HK-2 (cell line): ENCODE measurements at regions not wholly inside any gene's neighbourhood (a gene's known extent, or its start where the extent isn't known, plus 50 kb on each side); places are given as distances from the start of the nearest gene placed in this dataset.
"Not testable (repeated sequence)": the region's sequence is repeated elsewhere in the genome, so short reads cannot be mapped to it uniquely, and the experiment has no call there.

Experiments
- DNase-seq: peaks from one replicate; pipeline ENCODE4 v3.0.0-alpha.2; 2018; ENCODE audit not compliant: unreplicated experiment

DNA sequence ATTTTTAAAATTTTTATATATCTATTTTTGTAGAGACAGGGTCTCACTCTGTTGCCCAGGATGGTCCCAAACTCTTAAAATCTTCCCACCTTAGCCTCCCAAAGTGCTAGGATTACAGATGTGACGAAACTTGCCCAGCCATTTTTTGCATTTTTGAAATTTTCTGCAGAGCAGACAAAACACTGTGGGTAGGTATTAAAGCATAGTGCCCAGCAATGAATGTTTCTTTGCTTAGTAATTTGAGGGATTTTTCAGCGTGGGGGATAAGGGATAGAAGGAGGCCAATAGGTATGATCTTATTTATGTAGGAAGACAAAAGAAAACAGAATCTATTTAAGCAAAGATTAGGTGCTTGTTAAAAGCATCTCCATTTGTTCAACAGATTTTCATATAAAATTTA is 446.8 kb upstream of the DPH6 start:
- no peak for DNase-seq

DNA sequence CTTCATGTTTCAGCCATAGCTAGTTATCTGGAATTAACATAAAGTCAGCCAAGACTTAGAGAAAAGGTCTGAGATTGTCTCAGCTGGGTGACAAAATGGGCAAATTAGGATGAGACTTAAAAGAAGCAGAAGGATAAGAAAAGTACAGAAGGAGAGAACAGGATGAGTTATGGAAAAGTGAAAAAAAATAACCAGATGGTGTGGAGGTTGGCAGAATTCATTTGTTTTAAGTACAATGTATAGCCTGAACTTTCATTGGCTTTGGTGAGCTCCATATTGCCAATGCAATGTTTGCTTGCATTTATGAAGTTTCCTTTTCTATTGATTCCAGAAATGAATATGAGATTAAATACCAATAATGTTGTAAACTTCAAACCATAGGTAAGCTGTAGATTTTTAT is 447.2 kb upstream of the DPH6 start:
- no peak for DNase-seq

DNA sequence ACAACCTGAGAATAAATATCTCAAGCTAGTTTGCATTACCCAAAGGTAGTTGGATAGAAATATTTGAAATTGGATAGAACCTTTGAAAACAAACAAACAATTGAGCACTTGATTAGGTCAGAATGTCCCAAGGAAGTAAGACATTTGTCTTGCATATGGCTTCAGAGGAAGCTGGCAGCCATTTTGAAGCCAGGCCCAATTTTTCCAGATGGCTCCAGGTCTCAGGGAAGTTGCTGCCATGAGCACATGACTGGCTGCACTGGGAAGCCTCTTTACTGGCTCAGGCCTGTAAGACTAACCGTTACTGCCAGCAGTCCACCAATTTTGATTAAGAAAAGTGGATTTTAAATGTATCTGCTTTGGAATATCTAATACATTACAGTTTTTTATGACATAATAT is 448.9 kb upstream of the DPH6 start:
- no peak for DNase-seq

GRCh38 chr15:35998663-35999602 is 453.0 kb upstream of the DPH6 start:
- DNase-seq: no peak

- DNase-seq: no peak
Observed at GRCh38 chr15:36004891-36005490, 459.0 kb upstream of the DPH6 start.

DNA sequence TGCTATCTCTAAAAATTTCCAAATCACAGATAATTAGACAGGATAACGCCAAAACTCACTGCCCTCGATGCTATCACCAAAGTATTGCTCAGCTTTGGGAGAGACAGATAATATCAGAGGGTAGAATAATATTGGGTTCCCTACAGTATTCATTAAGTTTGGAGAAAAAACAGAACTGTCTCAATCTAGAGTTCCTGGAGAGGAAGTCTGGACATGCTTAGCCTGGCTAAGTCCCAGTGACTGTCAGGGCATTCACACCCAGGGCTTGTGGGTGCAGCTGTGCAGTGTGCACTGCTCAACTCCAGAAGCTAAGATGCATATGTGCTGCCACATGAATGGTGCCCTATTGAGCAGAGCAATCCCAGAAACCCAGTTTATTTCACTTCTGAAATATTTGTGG is 459.6 kb upstream of the DPH6 start:
- DNase-seq: no peak

- no peak for DNase-seq
Observed at GRCh38 chr15:36007699-36008098, 461.7 kb upstream of the DPH6 start.

DNA sequence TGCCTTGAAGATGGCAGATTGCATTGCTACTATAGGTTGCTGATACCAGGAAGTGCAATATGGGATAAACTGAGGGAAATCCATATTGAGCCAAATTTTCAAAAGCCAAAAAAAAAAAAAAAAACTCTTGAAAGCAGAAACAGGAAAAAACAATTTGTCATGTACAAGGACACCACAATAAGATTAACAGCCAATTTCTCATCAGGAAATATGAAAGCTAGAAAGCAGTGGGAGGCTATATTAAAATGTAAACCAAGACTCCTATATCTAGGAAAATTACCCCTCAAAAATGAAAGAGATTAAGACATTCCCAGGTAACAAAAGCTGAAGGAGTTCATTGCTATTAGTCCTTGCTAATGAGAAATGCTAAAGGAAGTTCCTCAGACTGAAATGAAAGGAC is 462.8 kb upstream of the DPH6 start:
- DNase-seq: no peak

GRCh38 chr15:36024031-36024688 is 478.2 kb upstream of the DPH6 start:
- no peak for DNase-seq

GRCh38 chr15:36026627-36027283 is 480.8 kb upstream of the DPH6 start:
- no peak for DNase-seq

GRCh38 chr15:36029606-36030210 is 483.7 kb upstream of the DPH6 start:
- DNase-seq: no peak

DNA sequence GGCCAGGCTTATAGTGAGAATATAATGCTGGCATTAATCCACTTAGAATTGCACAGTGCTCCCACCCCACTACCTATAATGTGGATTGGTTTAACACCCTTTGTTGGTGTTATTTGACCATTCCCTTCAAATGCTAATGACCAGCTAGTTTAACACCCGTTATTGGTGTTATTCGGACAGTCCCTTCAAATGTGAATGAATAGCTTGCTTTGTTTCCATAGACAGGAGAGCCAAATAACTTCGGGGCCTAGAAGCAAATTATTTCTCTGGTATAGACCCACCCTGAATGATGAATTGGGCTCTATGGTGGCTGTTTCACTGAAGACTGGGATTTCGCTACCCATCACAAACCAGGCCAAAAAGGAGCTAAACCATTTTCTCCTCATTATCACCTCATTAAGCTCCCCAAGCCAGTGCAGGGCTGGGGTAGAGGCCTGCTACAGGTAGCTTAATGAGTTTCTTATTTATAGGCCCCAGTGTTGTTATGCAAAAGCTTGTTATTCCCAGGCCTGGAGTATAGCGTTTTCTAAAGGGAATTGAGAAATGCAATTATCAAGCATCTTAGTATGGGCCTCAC is 494.1 kb upstream of the DPH6 start:
- DNase-seq: no peak

DNA sequence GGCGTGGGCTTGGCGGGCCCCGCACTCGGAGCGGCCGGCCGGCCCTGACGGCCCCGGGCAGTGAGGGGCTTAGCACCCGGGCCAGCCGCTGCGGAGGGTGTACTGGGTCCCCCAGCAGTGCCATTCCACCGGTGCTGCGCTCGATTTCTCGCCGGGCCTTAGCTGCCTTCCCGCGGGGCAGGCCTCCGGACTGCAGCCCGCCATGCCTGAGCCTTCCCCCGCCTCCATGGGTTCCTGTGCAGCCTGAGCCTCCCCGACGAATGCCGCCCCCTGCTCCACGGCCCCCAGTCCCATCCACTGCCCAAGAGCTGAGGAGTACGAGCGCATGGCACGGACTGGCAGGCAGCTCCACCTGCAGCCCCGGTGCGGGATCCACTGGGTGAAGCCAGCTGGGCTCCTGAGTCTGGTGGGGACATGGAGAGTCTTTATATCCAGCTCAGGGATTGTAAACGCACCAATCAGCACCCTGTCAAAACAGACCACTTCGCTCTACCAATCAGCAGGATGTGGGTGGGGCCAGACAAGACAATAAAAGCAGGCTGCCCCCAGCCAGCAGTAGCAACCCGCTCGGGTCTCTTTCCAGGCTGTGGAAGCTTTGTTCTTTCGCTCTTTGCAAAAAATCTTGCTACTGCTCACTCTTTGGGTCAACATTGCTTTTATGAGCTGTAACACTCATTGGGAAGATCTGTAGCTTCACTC is 501.2 kb upstream of the DPH6 start:
- not testable (repeated sequence) for DNase-seq

- DNase-seq: no peak
Observed at GRCh38 chr15:36050899-36051298, 504.9 kb upstream of the DPH6 start.

DNA sequence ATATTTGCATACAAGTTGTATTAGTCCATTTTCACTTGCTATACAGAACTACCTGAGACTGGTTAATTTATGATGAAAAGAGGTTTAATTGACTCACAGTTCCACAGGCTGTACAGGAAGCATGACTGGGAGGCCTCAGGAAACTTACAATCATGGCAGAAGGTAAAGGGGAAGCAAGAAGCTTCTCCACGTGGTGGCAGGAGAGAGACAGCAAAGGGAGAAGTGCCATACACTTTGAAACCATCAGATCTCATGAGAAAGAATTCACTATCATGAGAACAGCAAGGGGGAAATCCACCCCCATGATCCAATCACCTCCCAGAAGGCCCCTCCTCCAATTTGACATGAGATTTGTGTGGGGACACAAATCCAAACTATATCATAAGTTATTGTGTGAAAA is 506.7 kb upstream of the DPH6 start:
- DNase-seq: not testable (repeated sequence)

DNA sequence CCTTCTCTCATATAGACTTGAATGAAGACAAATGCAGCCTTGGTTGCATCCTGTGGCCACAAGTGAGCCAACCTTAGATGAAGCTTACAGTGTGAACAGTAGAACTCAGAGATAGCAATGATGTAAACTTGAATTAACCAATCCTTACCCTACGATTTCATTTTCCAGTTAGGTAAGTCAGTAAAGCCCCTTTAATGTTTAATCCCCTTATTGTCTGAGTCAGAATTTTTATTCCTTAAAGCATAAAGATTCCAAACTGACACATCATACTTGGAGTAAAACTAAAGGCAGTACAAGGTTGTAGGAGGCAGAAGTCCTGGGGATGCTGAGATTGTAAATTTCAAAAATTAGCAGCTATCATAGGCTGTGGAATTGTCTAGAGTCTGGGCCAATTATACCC is 507.8 kb upstream of the DPH6 start:
- DNase-seq: no peak

DNA sequence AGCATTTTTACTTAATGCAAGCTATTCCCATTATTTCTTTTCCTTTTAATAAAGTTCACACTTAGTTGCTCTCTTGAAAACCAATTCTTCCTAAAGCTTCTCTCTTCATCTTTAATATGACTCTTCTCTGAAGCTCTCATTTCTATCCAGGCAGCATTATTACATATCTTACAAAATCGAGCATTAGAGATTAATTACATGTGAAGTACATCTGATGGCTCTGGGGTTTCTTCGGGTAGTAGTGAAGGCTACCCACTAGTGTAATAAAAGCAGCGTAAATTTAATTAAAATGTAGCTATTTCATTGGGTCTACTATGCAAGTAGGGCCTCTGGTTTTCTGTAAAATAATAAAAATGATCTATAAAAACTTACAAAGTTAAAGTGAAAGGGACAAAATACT is 513.6 kb upstream of the DPH6 start:
- DNase-seq: no peak

DNA sequence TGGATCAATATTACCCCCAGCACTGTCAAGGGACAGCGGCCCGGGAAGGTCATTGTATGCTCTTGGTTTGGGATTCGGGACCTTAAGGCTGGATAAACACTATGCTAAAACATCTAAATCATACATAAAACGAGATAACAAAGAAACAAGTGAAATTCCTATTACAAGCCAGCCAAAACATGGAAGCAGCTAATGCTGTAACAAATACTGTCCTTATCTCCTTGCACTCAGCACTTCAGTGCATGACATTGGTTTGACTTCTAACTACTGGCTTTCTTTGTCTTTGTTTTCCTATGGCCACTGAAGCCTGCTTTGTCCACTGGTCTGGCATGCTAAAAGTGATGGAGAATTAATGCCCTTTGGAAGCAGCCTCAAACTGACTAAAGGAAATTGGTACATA is 516.4 kb upstream of the DPH6 start:
- no peak for DNase-seq

- no peak for DNase-seq
Observed at GRCh38 chr15:36066757-36067156, 512.7 kb upstream of the CDIN1 start.

DNA sequence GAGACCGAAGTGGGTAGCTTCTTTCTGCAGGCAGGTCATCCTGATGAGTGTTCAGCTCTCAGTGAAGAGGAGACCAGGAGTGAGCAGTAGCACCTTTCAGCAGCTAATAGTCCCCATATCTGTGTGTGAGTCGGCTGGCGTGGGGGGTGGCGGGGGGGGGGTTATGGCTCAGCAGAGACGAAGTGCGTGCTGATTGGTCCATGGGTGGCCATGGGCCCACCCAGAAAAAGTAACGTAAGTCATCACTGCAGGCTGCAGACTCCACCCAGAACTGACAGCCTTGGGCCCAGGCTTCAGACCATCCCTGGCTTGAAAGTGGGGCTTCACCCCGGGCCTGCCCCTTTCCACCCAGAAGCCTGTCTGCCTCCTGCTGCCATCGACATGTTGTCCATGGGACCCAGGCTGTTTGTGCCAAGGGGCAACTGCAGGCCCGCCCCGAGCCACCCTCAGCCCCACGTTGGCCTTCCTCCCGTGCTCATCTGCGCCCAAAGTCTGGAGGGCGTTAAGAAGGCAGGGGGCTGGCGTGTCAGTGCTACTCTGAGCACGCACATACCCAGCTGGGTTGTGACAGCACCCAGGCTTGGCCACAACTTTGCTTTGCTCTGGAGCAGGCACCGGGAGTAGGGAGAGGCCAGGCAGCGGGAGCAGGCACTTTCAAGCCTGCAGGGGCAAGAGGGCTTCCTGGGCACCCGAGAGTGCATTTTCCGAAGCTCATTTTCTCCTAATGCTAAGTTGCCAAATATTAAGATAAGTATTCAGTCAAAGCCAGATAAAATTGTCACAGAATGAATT is 511.7 kb upstream of the CDIN1 start:
- no peak for DNase-seq
